ENCODE measurements at regions not wholly inside any gene's neighbourhood (a gene's known extent, or its start where the extent isn't known, plus 50 kb on each side); places are given as distances from the start of the nearest gene placed in this dataset.

DNA sequence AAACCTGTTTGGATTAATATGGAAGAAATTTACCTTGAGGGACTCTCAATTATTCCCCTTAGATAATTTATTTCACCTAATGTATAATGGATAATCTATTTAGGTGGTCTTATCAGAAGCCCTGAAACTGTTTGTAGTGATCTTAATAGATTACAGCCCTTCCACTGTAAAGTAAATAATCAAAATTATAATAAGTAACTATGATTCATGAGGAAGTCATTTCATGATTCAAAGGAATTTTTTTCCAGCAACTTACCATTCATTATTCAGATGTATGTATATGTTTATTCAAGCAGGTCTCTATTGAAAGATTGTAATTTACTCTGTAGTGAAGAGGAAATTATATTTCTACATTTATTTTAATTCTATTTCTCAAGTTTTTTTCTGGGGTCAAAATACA lies 250.6 kb upstream of the ROBO1 start:
- H3K27ac ChIP-seq (ENCODE audit: extremely low read depth, low read depth, low read length), result no peak overlapping the region
- H3K79me2 ChIP-seq (ENCODE audit: control insufficient read depth, insufficient read depth, low read length), result no peaks in the 10 kb centered on the region
- DNase-seq (ENCODE audit: extremely low read depth in 1 of 4, low spot score in 3 of 4), result no peak
- no peaks in the 10 kb centered on the region for H3K36me3 ChIP-seq (ENCODE audit: control insufficient read depth, insufficient read depth, low read length)
- no peaks in the 10 kb centered on the region for H4K20me1 ChIP-seq (replicated peaks; ENCODE audit: control insufficient read depth, insufficient read depth, low read length)
- BruUV-seq (replicated peaks), result no TSS peak
- no peaks in the 10 kb centered on the region for H3K9me3 ChIP-seq (replicated peaks; ENCODE audit: control insufficient read depth, insufficient read depth, low read depth, low read length)
- H3K4me3 ChIP-seq, result no peak overlapping the region
- H3K27me3 ChIP-seq (ENCODE audit: control insufficient read depth in 2 of 2, insufficient read depth in 2 of 2, low read length in 2 of 2), result no peaks in the 10 kb centered on the region
- no peak overlapping the region for H3K9ac ChIP-seq (ENCODE audit: insufficient read depth in 1 of 2, low read depth in 2 of 2, low read length in 2 of 2)
- H3K9me1 ChIP-seq (ENCODE audit: control insufficient read depth, insufficient read depth, low read length), result no peaks in the 10 kb centered on the region
- no peaks in the 10 kb centered on the region for H3K4me1 ChIP-seq (replicated peaks in 1 of 2; ENCODE audit: control insufficient read depth in 2 of 2, insufficient read depth in 2 of 2, low read length in 2 of 2)
- no peak overlapping the region for H3K4me2 ChIP-seq (ENCODE audit: insufficient read depth, low read length)
- intact Hi-C loops (cut with micrococcal nuclease), result no loop called here
- in situ Hi-C loops (cut with MboI), result no loop called here
- no peak overlapping the region for H2AFZ ChIP-seq (ENCODE audit: low read depth, low read length)
- ChIA-PET POLR2A (no interaction called here), CTCF (ENCODE audit: low intra/inter-chr PET ratio) (no interaction called here)
- no peak for ATAC-seq
- no peak for FAIRE-seq
- no peak for TF ChIP-seq HCFC1 (IDR thresholded peaks at IDR 0.05; ENCODE audit: low read depth, low read length)
- TF ChIP-seq, protein P1, sequence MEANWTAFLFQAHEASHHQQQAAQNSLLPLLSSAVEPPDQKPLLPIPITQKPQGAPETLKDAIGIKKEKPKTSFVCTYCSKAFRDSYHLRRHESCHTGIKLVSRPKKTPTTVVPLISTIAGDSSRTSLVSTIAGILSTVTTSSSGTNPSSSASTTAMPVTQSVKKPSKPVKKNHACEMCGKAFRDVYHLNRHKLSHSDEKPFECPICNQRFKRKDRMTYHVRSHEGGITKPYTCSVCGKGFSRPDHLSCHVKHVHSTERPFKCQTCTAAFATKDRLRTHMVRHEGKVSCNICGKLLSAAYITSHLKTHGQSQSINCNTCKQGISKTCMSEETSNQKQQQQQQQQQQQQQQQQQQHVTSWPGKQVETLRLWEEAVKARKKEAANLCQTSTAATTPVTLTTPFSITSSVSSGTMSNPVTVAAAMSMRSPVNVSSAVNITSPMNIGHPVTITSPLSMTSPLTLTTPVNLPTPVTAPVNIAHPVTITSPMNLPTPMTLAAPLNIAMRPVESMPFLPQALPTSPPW (CRISPR knock-in tag; IDR thresholded peaks at IDR 0.05), result no peak
- TF ChIP-seq ZNF512 (tag; IDR thresholded peaks at IDR 0.05), result no peak
- TF ChIP-seq RBM15 (IDR thresholded peaks at IDR 0.05; ENCODE audit: insufficient read depth, low read length), result no peak
- TF ChIP-seq, protein P2, sequence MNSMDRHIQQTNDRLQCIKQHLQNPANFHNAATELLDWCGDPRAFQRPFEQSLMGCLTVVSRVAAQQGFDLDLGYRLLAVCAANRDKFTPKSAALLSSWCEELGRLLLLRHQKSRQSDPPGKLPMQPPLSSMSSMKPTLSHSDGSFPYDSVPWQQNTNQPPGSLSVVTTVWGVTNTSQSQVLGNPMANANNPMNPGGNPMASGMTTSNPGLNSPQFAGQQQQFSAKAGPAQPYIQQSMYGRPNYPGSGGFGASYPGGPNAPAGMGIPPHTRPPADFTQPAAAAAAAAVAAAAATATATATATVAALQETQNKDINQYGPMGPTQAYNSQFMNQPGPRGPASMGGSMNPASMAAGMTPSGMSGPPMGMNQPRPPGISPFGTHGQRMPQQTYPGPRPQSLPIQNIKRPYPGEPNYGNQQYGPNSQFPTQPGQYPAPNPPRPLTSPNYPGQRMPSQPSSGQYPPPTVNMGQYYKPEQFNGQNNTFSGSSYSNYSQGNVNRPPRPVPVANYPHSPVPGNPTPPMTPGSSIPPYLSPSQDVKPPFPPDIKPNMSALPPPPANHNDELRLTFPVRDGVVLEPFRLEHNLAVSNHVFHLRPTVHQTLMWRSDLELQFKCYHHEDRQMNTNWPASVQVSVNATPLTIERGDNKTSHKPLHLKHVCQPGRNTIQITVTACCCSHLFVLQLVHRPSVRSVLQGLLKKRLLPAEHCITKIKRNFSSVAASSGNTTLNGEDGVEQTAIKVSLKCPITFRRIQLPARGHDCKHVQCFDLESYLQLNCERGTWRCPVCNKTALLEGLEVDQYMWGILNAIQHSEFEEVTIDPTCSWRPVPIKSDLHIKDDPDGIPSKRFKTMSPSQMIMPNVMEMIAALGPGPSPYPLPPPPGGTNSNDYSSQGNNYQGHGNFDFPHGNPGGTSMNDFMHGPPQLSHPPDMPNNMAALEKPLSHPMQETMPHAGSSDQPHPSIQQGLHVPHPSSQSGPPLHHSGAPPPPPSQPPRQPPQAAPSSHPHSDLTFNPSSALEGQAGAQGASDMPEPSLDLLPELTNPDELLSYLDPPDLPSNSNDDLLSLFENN (IDR thresholded peaks at IDR 0.05; ENCODE audit: low read depth in 2 of 2, low read length in 2 of 2), result no peak
- no peak for TF ChIP-seq ZNF347 (CRISPR knock-in tag; IDR thresholded peaks at IDR 0.05; ENCODE audit: low read depth)
- no peak for TF ChIP-seq GTF3C2 (IDR thresholded peaks at IDR 0.05; ENCODE audit: borderline replicate concordance, extremely low read depth, insufficient read length)
- TF ChIP-seq ZBTB9 (CRISPR knock-in tag; IDR thresholded peaks at IDR 0.05), result no peak
- no peak for TF ChIP-seq KLF6 (CRISPR knock-in tag; IDR thresholded peaks at IDR 0.05; ENCODE audit: borderline replicate concordance)
- TF ChIP-seq NFE2L1 (tag; IDR thresholded peaks at IDR 0.05; ENCODE audit: borderline replicate concordance, low read depth), result no peak
- no peak for TF ChIP-seq ZNF354B (CRISPR knock-in tag; IDR thresholded peaks at IDR 0.05)

Measured in K562 (cell line).